ENCODE measurements at regions not wholly inside any gene's neighbourhood (a gene's known extent, or its start where the extent isn't known, plus 50 kb on each side); places are given as distances from the start of the nearest gene placed in this dataset.

DNA sequence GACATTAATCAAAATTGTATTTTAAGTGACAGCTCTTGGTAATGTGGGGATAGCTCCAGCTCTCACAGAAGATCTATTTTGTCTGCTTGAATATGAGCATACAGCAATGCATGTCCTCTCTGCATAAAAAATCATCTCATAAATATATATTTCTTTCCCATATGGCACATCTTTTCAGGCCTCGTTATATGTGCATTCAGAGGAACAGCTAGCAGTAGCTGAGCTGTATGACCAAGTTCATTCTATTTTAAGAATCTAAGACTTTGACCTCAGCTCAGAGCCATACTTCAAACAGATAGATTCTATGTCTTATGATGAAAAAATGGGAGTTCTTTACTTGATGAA is 487.2 kb downstream of the ARHGEF28 start:
- Mint-ChIP-seq H3K4me3 (no peak overlapping the region), H3K27ac (no peak overlapping the region), H3K27me3 (ENCODE audit: low read depth) (peaks cover 10% of the 10 kb centered on the region), H3K36me3 (ENCODE audit: low read depth) (no peaks in the 10 kb centered on the region), H3K4me1 (ENCODE audit: low read depth) (no peaks in the 10 kb centered on the region), H3K9me3 (no peaks in the 10 kb centered on the region)

DNA sequence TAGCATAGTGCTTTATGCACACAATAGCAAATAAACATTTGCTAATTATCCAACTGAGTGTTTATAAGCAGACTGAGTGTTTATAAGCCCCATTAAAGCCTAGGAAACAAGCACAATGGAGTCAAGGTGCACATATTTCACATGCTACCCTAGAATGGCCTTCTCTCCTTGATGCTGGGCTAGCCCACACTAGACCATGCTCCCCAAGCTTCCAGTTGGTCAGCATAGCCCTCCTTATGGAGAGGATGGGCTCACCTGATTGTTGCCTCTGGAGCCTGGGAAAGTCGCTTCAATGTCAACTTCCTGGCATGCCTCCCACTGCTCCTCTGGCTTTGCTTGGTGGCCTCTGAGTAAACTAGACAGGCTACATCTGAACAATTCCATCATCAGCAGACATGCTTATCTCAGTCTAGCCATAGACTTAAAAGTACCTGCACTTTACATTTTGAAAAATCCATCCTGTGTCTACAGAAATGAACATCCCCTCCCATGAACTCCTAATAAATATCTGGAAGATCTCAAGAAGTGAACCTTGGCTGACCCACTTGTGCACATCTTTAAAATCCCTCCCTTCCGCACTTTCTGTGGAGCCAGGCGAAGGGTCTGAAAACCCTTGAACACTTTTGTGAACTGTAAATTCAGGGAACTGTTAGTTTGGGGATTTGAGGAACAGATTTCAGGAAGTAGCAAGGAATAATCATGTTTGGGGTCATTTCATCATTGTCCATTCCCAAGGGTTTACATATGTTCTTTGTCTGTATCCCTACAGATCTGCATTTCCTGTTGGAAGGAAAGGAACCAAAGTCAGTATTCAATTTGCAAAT is 486.6 kb downstream of the ARHGEF28 start:
- H3K27ac Mint-ChIP-seq = no peak overlapping the region
- H3K4me3 Mint-ChIP-seq = no peak overlapping the region
- no peaks in the 10 kb centered on the region for H3K9me3 Mint-ChIP-seq
- H3K4me1 Mint-ChIP-seq (ENCODE audit: low read depth) = no peaks in the 10 kb centered on the region
- no peaks in the 10 kb centered on the region for H3K36me3 Mint-ChIP-seq (ENCODE audit: low read depth)
- peaks cover 10% of the 10 kb centered on the region for H3K27me3 Mint-ChIP-seq (ENCODE audit: low read depth)

DNA sequence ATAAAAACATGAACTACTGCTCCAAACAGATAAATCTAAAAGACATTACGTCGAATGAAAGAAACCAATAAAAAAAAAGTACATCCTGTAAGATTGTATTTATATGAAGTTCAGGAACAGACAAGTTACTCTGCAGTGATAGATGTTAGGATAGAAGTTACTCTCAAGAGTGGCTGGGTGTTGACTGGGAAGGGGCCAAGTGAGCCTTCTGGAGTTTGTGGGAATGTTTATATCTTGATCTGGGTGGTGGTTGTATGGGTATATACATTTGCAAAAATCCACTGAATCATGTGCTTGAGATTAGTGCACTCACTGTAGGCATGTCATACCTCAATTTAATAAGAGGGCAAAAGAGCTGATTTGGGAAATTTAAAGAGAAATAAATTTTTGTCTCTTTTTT is 485.8 kb downstream of the ARHGEF28 start:
- Mint-ChIP-seq H3K27ac (no peak overlapping the region), H3K9me3 (no peaks in the 10 kb centered on the region), H3K4me1 (ENCODE audit: low read depth) (no peaks in the 10 kb centered on the region), H3K4me3 (no peak overlapping the region), H3K27me3 (ENCODE audit: low read depth) (peaks cover 14% of the 10 kb centered on the region), H3K36me3 (ENCODE audit: low read depth) (no peaks in the 10 kb centered on the region)

DNA sequence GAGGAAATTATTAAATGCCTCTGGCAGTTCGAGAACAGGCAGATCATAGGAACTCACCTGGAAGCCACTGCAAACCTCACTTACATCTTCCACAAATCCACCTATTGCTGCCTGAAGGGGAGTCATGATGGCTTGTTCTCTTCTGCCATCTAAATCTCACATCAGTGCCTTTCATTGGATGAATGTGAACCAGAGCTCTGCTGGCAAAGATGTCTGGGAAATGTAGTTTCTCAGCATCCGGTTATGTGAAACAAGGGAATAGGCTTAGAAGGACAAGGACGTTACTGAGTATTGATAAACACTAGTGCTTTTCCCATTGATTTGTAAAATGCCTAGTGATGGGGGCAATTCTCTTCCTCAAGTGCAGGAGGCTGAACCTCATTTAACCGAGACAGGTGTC is 483.3 kb downstream of the ARHGEF28 start:
- H3K4me1 Mint-ChIP-seq (ENCODE audit: low read depth) = no peaks in the 10 kb centered on the region
- no peak overlapping the region for H3K27ac Mint-ChIP-seq
- no peak overlapping the region for H3K4me3 Mint-ChIP-seq
- no peaks in the 10 kb centered on the region for H3K36me3 Mint-ChIP-seq (ENCODE audit: low read depth)
- no peaks in the 10 kb centered on the region for H3K9me3 Mint-ChIP-seq
- peaks cover 9% of the 10 kb centered on the region for H3K27me3 Mint-ChIP-seq (ENCODE audit: low read depth)

DNA sequence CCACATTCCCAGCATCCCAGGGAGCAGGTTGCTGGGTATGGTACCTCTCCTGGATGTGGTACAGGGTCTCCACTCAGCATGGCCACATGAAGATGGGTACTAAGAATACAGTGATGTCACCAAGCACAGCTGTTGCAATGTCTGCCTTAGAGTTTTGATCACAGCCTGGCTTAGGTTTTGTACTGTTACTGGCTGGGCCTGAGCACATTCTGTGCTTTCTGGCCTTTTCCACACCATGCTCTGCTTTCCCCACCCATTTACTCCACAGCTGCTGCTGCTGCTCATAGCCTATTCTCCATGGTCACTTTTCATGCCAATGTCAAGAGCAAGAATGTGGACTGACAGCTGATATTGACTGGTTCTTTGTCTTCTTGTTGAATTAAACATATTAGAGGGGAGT is 481.9 kb downstream of the ARHGEF28 start:
- Mint-ChIP-seq H3K27me3 (ENCODE audit: low read depth) (peaks cover 9% of the 10 kb centered on the region), H3K4me1 (ENCODE audit: low read depth) (no peaks in the 10 kb centered on the region), H3K27ac (no peak overlapping the region), H3K36me3 (ENCODE audit: low read depth) (no peaks in the 10 kb centered on the region), H3K9me3 (no peaks in the 10 kb centered on the region), H3K4me3 (no peak overlapping the region)

DNA sequence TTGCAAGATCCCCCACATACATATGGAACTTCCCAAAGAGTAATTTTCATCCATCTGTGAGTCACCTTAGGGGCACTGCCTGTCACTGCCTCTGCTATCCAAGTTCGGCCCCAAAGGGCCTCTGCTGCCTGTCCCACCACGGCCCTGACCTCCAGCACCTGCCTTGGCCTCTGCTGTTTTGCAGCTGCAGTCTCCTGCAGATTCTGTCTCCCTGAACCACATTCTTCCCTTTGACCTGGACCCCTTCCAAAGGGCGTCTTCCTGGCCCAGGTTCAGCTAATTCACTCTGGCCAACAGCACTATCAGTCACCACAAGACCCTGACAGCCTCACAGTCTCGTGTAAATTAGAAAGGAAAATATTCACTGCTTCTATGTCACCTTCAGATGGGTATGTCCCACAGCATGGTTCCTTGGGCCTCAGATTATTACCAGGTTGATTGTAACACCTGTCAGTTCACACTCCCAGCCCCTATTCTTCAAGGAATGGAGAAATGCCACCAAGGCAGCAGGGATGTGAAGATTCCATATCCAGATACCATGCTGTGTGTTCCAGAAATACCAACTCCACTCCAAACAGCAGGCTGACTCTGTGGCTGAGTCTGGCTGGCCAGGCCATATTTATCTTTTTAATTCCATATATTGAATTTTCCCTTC is 479.3 kb downstream of the ARHGEF28 start:
- Mint-ChIP-seq H3K4me3 (no peak overlapping the region), H3K4me1 (ENCODE audit: low read depth) (no peaks in the 10 kb centered on the region), H3K9me3 (no peaks in the 10 kb centered on the region)

DNA sequence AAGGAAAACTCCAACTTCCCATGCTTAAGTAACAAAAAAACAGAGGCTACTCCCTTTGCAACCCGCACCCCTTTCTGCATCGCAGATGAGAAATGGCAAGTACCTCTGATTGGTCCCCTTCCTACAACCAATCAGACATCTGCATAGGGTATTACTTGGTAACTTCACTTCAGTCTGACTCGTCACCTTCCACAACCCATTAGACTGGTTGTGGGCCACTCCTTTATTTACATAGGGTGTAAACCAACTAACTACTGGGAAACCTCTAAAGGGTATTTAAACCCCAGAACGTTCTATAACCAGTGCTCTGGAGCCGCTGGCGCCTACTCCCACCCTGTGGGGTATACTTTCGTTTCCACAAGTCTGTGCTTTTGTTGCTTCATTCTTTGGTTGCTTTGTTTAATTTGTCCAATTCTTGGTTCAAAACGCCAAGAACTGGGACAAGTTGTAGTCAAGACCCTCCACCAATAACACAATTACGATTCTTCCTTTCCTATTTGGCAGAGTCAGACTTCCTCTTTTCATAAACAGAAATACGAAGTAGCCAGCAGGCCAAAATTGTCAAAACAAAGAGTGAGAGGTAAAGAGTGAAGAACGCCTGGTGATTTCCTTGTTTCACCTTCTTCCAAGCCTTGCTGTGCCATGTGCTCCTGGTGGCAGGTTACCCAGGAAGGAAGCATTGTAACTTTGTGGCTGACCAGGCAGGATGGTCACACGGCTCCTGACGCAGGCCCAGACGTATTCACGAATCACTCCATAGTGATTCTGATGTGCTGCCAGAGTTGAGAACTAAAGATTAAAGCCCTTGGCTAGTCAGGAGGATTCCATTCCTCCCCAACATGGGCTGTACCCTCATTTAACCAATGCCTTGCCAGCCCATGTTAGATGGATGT is 477.4 kb downstream of the ARHGEF28 start:
- Mint-ChIP-seq H3K27me3 (ENCODE audit: low read depth) (peaks cover 4% of the 10 kb centered on the region), H3K4me3 (no peak overlapping the region), H3K4me1 (ENCODE audit: low read depth) (no peaks in the 10 kb centered on the region), H3K9me3 (no peaks in the 10 kb centered on the region), H3K36me3 (ENCODE audit: low read depth) (no peaks in the 10 kb centered on the region), H3K27ac (no peak overlapping the region)

More for the DNA sequence above, 479.3 kb downstream of the ARHGEF28 start:
- no peak overlapping the region for H3K27ac Mint-ChIP-seq
- peaks cover 7% of the 10 kb centered on the region for H3K27me3 Mint-ChIP-seq (ENCODE audit: low read depth)
- no peaks in the 10 kb centered on the region for H3K36me3 Mint-ChIP-seq (ENCODE audit: low read depth)

DNA sequence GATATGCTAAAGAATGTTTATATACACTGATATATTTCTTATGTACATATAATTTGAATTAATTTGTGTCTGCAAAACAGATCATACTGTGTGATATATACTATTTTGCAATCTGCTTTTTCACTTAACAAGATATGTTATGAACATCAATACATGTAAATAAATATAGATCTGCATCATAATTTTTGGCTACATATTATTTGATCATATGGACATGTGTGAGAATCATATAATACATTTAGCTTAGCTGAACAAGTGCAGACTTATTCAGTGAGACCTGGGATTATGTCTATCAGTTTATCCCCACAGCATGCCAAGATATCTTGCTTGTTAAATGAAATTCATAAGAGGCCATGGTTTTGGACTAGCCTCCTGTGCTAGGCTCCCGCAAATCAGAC is 474.3 kb downstream of the ARHGEF28 start:
- Mint-ChIP-seq H3K9me3 (no peaks in the 10 kb centered on the region), H3K4me1 (ENCODE audit: low read depth) (no peaks in the 10 kb centered on the region)

DNA sequence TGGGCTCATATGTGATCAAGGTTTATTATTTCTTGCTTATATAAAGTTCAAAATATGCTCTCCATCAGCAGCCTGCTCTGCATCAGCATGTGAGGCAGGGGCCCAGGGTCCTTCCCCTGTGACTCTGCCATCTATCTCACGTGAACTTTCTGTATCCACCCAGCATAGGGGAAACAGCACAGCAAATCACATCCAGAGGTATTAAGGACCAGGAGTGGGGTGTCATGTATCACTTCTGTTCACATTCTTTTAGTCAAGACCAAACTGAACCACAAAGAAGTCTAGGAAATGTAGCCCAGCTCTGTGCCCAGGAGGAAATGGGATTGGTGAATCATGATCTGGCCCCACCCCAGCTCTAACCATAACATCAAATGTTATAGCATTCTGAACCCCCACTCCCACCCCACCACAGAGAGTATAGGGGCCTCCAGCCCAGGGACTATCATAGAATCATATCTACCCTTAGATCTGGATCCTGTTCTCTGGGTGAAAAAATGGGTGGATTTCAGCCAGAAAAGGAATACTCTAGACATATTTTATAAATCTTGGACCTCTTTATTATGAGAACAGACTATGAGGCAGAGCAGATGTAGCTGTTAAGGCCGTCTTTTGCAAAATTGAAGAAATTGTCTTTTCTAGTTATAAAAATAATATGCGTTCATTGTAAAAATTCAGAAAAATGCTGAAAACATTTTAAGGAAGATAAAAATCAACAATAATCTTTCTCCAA is 473.7 kb downstream of the ARHGEF28 start:
- H3K4me3 Mint-ChIP-seq = no peak overlapping the region
- no peaks in the 10 kb centered on the region for H3K36me3 Mint-ChIP-seq (ENCODE audit: low read depth)
- no peaks in the 10 kb centered on the region for H3K27me3 Mint-ChIP-seq (ENCODE audit: low read depth)
- no peak overlapping the region for H3K27ac Mint-ChIP-seq
- H3K4me1 Mint-ChIP-seq (ENCODE audit: low read depth) = no peaks in the 10 kb centered on the region
- no peaks in the 10 kb centered on the region for H3K9me3 Mint-ChIP-seq

More for the DNA sequence above, 474.3 kb downstream of the ARHGEF28 start:
- Mint-ChIP-seq H3K27ac (no peak overlapping the region), H3K36me3 (ENCODE audit: low read depth) (no peaks in the 10 kb centered on the region), H3K4me3 (no peak overlapping the region), H3K27me3 (ENCODE audit: low read depth) (no peaks in the 10 kb centered on the region)

DNA sequence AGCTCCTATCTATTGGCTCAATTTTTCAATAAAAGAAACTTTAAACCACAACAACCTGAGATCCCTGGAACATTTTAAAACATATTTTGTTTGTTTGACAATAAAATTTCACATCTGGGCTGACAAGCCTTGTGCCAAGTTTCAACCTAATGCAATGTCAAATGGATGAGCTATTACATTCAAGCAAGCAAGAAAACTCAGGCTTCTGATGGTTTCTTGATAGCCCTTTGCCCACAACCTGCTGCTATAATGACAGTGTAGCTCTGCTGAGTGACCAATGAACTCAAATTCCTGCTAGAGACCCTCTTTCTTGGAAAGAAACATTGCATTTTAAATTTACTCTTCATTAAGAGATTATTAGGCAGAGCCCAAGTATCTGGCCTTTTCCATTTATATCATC is 472.9 kb downstream of the ARHGEF28 start:
- H3K9me3 Mint-ChIP-seq = no peaks in the 10 kb centered on the region
- no peaks in the 10 kb centered on the region for H3K36me3 Mint-ChIP-seq (ENCODE audit: low read depth)
- H3K4me3 Mint-ChIP-seq = no peak overlapping the region
- no peak overlapping the region for H3K27ac Mint-ChIP-seq
- H3K27me3 Mint-ChIP-seq (ENCODE audit: low read depth) = no peaks in the 10 kb centered on the region
- H3K4me1 Mint-ChIP-seq (ENCODE audit: low read depth) = no peaks in the 10 kb centered on the region

DNA sequence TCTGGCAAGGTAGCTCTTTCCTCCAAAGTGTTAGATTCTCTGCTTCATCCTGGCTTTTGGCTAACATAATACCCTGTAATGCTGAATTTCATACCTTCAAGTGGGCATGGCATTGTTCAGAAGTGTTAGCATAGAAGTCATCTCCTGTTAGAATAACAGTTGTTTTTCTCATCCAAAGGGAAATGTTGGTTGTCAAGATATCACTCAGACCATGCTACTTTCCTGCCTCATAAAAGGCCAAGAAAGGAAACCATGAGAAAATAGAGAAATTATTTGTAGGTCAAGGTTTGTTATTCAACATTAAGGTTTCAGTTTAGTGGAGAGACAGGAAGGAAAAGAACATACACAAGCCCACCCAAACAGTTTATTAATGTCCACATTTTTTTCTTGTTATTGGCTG is 472.5 kb downstream of the ARHGEF28 start:
- Mint-ChIP-seq H3K9me3 (no peaks in the 10 kb centered on the region), H3K27ac (no peak overlapping the region), H3K4me1 (ENCODE audit: low read depth) (no peaks in the 10 kb centered on the region), H3K36me3 (ENCODE audit: low read depth) (no peaks in the 10 kb centered on the region), H3K27me3 (ENCODE audit: low read depth) (peaks cover 2% of the 10 kb centered on the region), H3K4me3 (no peak overlapping the region)

DNA sequence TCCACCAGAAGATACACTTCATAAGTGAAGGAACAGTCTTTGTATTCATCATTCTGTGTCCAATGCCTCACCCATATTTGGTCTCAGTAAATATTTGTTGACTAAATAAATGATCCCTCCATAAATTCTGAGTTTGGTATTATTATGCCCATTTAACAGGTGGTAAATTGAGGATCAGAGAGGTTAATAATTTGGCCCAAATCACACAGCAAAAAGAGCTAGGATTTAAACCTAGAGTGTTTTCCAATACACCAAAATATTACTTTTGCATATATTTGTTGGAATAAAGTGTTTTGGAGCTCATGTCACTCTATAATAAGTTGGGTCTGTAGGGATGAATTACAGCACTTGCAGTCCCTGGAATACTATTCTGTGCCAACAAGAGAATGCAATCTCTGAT is 470.3 kb downstream of the ARHGEF28 start:
- H3K27ac Mint-ChIP-seq = no peak overlapping the region
- no peak overlapping the region for H3K4me3 Mint-ChIP-seq
- H3K9me3 Mint-ChIP-seq = no peaks in the 10 kb centered on the region
- no peaks in the 10 kb centered on the region for H3K36me3 Mint-ChIP-seq (ENCODE audit: low read depth)
- peaks cover 5% of the 10 kb centered on the region for H3K27me3 Mint-ChIP-seq (ENCODE audit: low read depth)
- no peaks in the 10 kb centered on the region for H3K4me1 Mint-ChIP-seq (ENCODE audit: low read depth)

DNA sequence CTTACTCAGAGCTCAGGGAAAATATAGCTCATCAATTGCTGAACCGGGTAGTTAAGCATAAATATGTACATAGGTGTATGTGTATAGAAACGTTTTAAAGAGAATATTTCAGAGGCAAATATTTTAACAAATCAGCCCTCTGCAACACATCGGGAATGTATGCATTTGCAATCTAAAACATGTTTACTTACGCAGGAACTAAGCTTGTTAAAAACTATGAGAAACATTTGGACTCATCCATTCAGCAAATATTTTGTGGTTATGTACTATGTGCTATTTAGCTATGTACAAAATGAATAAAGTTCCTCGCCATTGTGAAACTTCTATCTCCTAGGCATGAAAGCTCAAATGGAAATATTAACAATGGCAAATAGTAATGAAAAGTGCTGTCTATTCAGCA is 469.9 kb downstream of the ARHGEF28 start:
- H3K9me3 Mint-ChIP-seq = no peaks in the 10 kb centered on the region
- H3K27me3 Mint-ChIP-seq (ENCODE audit: low read depth) = peaks cover 5% of the 10 kb centered on the region

DNA sequence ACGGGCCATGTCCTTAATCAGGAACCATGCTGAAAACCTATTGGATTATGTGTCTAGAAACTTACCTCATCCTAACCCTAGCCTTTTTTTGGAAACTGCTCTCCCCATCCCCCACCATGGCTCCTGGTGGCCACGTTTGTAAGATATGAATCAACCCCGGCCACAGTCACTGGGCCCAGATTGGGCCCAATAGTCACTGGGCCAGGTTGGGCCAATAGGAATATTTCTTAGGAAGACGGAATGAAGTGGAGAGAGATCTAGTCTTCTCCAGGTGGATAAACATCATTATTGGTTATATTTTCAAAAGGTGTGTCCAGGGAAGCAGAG is 468.7 kb downstream of the ARHGEF28 start:
- H3K4me3 Mint-ChIP-seq = no peak overlapping the region
- no peak overlapping the region for H3K27ac Mint-ChIP-seq
- H3K27me3 Mint-ChIP-seq (ENCODE audit: low read depth) = peaks cover 5% of the 10 kb centered on the region
- H3K4me1 Mint-ChIP-seq (ENCODE audit: low read depth) = no peaks in the 10 kb centered on the region
- no peaks in the 10 kb centered on the region for H3K9me3 Mint-ChIP-seq
- no peaks in the 10 kb centered on the region for H3K36me3 Mint-ChIP-seq (ENCODE audit: low read depth)

More for the DNA sequence above, 469.9 kb downstream of the ARHGEF28 start:
- H3K27ac Mint-ChIP-seq = no peak overlapping the region
- no peaks in the 10 kb centered on the region for H3K4me1 Mint-ChIP-seq (ENCODE audit: low read depth)
- no peaks in the 10 kb centered on the region for H3K36me3 Mint-ChIP-seq (ENCODE audit: low read depth)
- H3K4me3 Mint-ChIP-seq = no peak overlapping the region
